A673 (cell line): ENCODE measurements at regions not wholly inside any gene's neighbourhood (a gene's known extent, or its start where the extent isn't known, plus 50 kb on each side); places are given as distances from the start of the nearest gene placed in this dataset.

Experiments
- EZH2 ChIP-seq: fragments of 200-600 bp; sonication (generic); IDR thresholded peaks from 2 replicates; pipeline ENCODE4 v1.6.1; 2017; ENCODE audit warnings: borderline replicate concordance, low read depth, mild to moderate bottlenecking, mixed read lengths, antibody characterized with exemption, low read length; ENCODE audit not compliant: poor library complexity, severe bottlenecking
- TF ChIP-seq, protein P1 (sequence below): fragments of 300-800, 200-600 bp; sonication (generic); conservative IDR thresholded peaks from 2 replicates; pipeline ENCODE4 v1.5.1; 2017; ENCODE audit warnings: low read depth, mild to moderate bottlenecking, antibody characterized with exemption, low read length, moderate library complexity, mixed read lengths

DNA sequence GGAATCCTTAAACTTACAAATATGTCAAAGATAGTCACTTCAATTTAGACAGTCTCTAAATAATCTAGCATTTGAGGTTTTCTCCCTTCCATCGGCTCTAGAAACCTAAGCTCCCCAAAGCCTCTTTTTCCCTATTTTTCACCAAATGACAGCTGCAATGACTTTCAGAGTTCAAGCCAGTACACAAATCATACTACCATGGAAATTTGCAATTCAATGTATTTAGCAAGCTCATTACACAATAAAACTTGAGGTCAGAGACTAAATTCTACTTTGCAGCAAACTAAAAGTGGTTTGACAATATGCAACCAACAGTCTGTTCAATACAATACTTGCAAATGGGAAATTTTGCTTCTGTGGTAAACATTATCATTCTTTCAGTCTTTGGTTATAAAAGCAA lies 80.3 kb downstream of the SKIDA1 start:
- TF ChIP-seq, protein P1, sequence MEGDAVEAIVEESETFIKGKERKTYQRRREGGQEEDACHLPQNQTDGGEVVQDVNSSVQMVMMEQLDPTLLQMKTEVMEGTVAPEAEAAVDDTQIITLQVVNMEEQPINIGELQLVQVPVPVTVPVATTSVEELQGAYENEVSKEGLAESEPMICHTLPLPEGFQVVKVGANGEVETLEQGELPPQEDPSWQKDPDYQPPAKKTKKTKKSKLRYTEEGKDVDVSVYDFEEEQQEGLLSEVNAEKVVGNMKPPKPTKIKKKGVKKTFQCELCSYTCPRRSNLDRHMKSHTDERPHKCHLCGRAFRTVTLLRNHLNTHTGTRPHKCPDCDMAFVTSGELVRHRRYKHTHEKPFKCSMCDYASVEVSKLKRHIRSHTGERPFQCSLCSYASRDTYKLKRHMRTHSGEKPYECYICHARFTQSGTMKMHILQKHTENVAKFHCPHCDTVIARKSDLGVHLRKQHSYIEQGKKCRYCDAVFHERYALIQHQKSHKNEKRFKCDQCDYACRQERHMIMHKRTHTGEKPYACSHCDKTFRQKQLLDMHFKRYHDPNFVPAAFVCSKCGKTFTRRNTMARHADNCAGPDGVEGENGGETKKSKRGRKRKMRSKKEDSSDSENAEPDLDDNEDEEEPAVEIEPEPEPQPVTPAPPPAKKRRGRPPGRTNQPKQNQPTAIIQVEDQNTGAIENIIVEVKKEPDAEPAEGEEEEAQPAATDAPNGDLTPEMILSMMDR, result no peak
- TF ChIP-seq EZH2, result no peak
